ENCODE measurements at regions not wholly inside any gene's neighbourhood (a gene's known extent, or its start where the extent isn't known, plus 50 kb on each side); places are given as distances from the start of the nearest gene placed in this dataset.

DNA sequence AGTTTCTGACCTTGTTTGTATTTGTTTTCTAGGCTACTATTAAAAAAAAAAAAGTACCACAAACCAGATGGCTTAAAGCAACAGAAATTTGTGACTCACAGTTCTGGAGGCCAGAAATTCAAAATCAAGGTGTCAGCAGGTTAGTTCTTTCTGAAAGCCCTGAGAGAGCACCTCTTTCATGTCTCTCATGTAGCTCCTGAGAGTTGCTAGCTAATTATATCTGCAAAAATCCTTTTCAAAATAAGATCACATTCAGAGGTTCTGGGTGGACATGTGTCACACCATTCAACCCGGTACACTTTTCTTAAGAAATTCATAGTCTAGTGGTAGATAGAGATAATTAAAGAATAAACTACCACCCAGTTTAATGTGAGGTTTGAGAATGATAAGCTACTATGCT, 888.6 kb downstream of the GRID1 start:
- TF ChIP-seq, protein P1, sequence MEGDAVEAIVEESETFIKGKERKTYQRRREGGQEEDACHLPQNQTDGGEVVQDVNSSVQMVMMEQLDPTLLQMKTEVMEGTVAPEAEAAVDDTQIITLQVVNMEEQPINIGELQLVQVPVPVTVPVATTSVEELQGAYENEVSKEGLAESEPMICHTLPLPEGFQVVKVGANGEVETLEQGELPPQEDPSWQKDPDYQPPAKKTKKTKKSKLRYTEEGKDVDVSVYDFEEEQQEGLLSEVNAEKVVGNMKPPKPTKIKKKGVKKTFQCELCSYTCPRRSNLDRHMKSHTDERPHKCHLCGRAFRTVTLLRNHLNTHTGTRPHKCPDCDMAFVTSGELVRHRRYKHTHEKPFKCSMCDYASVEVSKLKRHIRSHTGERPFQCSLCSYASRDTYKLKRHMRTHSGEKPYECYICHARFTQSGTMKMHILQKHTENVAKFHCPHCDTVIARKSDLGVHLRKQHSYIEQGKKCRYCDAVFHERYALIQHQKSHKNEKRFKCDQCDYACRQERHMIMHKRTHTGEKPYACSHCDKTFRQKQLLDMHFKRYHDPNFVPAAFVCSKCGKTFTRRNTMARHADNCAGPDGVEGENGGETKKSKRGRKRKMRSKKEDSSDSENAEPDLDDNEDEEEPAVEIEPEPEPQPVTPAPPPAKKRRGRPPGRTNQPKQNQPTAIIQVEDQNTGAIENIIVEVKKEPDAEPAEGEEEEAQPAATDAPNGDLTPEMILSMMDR (IDR thresholded peaks at IDR 0.05): no peak
- TF ChIP-seq EP300 (IDR thresholded peaks at IDR 0.05): no peak
